ENCODE measurements at regions not wholly inside any gene's neighbourhood (a gene's known extent, or its start where the extent isn't known, plus 50 kb on each side); places are given as distances from the start of the nearest gene placed in this dataset.

DNA sequence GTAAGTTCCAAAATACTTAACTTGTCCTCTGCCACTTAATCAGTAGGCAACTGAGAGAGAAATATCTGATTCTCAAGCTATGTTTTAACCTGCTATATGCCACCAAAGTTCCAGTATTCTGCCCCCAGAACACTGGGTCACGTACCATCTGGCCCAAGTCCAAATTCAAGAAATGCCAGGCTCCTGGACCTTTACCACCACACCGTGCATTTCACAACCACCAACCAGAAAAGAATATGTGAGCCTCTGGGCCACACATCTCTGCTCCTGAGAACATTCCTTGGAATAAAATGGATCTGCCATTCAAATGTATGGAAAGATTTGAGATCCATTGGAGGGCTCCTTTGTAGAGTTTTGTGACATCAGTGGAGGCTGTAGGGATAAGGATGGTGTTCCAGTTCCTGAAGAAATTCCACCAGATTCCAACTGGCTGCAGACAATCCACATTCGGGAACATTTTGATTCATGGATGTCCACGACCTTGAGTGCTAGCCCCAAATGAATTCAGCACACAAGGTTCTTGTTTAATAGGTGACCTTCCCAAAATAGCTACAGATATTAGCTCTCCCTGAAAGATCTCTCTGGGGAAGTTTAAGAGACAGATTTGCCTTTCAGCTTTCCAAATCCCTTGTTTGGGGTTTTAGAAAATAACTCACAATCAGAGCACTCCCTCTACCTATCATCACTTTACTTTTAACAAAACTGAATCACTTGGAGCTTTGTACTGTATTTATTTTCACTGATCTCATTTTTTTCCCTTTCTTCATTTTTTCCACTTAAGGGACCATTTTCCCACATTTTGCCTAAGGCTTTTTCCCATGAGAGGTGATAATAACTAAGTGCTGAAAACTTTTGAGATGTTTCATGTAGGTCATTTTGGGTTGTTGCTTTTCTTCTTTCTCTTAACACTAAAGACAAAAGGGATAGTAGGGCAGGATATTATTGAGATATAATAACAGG, 128.4 kb upstream of the ZC3H11B start:
- no peak overlapping the region for H3K9ac ChIP-seq (ENCODE audit: insufficient read depth in 1 of 2, low read length in 2 of 2)
- no peaks in the 10 kb centered on the region for H3K27me3 ChIP-seq (ENCODE audit: control insufficient read depth in 3 of 3, insufficient read depth in 3 of 3, low read length in 2 of 3)
- no peaks in the 10 kb centered on the region for H3K36me3 ChIP-seq (ENCODE audit: control insufficient read depth in 4 of 4, insufficient read depth in 4 of 4, low read length in 4 of 4)
- 80 to 86% methylated on average over 4 of the region's 4 CpGs for WGBS, 2 donors
- peak overlapping the region in 1 of 2 donors; percentile 56 for H3K27ac ChIP-seq (ENCODE audit: low read depth in 1 of 2, low read length in 1 of 2)
- H3K4me1 ChIP-seq (ENCODE audit: control insufficient read depth in 5 of 5, insufficient read depth in 5 of 5, low read length in 5 of 5) = peaks cover 0 to 6% (median 0%) of the 10 kb centered on the region in 5 donors
- no peak overlapping the region for H3K4me3 ChIP-seq
- no peaks in the 10 kb centered on the region for H3K9me3 ChIP-seq (ENCODE audit: control insufficient read depth in 4 of 4, insufficient read depth in 3 of 4, low read length in 3 of 4)
- no peak for ATAC-seq (ENCODE audit: insufficient read depth, low FRiP score)
- TF ChIP-seq, protein P1, sequence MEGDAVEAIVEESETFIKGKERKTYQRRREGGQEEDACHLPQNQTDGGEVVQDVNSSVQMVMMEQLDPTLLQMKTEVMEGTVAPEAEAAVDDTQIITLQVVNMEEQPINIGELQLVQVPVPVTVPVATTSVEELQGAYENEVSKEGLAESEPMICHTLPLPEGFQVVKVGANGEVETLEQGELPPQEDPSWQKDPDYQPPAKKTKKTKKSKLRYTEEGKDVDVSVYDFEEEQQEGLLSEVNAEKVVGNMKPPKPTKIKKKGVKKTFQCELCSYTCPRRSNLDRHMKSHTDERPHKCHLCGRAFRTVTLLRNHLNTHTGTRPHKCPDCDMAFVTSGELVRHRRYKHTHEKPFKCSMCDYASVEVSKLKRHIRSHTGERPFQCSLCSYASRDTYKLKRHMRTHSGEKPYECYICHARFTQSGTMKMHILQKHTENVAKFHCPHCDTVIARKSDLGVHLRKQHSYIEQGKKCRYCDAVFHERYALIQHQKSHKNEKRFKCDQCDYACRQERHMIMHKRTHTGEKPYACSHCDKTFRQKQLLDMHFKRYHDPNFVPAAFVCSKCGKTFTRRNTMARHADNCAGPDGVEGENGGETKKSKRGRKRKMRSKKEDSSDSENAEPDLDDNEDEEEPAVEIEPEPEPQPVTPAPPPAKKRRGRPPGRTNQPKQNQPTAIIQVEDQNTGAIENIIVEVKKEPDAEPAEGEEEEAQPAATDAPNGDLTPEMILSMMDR (IDR thresholded peaks at IDR 0.05; ENCODE audit: control extremely low read depth, extremely low read depth) = no peak
- no peak for DNase-seq

DNA sequence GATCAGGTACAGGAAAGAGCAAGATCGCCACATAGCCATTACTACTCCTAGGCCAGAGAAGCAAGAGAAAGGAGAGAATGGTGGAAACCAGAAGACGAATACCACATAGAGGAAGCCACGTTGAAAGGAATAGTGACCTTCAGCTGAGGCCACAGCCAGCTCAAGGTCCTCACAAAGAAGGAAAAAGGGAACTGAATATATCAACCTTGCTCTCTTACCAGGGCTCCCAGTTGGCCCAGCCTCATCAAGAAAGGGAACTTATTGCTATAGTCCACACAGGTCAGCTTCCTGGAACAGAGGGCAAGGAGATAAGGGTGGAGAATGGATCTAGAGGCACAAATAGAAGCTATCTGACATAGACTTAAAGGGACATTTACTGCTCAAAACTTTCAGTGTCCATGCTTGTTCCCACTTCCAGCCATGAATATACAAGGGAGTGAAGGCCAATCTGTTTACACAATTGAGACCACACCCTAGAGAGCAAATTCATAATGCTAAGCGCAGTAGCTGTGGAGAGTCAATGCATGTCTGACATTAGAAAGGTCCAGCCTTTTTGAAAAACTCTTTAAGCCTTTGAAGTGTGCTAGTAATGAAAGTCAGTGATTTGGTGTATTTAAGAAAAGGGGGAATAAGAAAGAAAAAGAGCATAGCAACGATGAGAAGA, 120.7 kb upstream of the ZC3H11B start:
- TF ChIP-seq, protein P1 (IDR thresholded peaks at IDR 0.05; ENCODE audit: control extremely low read depth, extremely low read depth) = no peak
- ATAC-seq (ENCODE audit: insufficient read depth, low FRiP score) (no peak), DNase-seq (no peak)
- Histone ChIP-seq H3K36me3 (ENCODE audit: control insufficient read depth in 4 of 4, insufficient read depth in 4 of 4, low read length in 4 of 4) (no peaks in the 10 kb centered on the region), H3K9me3 (ENCODE audit: control insufficient read depth in 4 of 4, insufficient read depth in 3 of 4, low read length in 3 of 4) (peaks cover 0 to 1% (median 0%) of the 10 kb centered on the region in 4 donors), H3K27ac (ENCODE audit: low read depth in 1 of 2, low read length in 1 of 2) (peak overlapping the region in 1 of 2 donors; percentile 21), H3K27me3 (ENCODE audit: control insufficient read depth in 3 of 3, insufficient read depth in 3 of 3, low read length in 2 of 3) (no peaks in the 10 kb centered on the region), H3K9ac (ENCODE audit: insufficient read depth in 1 of 2, low read length in 2 of 2) (no peak overlapping the region), H3K4me3 (no peak overlapping the region), H3K4me1 (ENCODE audit: control insufficient read depth in 5 of 5, insufficient read depth in 5 of 5, low read length in 5 of 5) (peaks cover 0 to 7% (median 0%) of the 10 kb centered on the region in 5 donors)
- 61 to 65% methylated on average over 5 of the region's 5 CpGs for WGBS, 2 donors

DNA sequence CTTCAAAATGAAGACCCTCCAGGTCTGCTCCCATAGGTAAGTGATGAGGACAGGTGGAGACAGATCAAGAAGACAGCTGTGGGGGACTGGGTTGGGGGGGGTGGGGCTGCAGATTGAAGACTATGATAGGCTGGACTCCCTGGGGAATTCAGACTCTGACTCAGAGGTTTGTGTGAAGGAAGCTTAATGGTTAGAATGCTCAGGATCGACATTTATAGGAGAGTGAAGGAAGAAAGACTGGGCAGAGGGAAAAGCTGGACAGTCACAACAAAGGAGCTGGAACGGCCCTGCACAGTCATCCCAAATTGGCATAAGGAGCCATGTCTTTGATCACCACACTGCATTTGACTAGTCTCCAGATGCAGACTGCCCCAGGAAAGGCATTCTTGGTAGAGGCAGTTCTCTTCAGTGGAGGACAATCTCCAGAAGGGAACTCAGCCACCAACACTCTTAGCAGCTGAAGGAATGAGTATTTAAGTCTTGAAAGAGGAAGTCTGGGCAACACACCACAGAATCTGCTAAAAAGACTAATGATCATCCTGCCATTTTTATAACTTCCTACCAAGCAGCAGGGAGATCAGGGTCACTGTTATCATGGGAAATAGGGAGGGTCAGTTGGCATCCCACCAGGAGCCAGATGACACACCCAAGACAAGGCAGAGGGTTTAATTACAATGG, 120.0 kb upstream of the ZC3H11B start:
- WGBS, 2 donors = 80 to 91% methylated on average over 2 of the region's 2 CpGs
- TF ChIP-seq, protein P1 (IDR thresholded peaks at IDR 0.05; ENCODE audit: control extremely low read depth, extremely low read depth) = no peak

More for the DNA sequence above, 120.0 kb upstream of the ZC3H11B start:
- DNase-seq (no peak), ATAC-seq (ENCODE audit: insufficient read depth, low FRiP score) (no peak)
- Histone ChIP-seq H3K9me3 (ENCODE audit: control insufficient read depth in 4 of 4, insufficient read depth in 3 of 4, low read length in 3 of 4) (peaks cover 0 to 1% (median 0%) of the 10 kb centered on the region in 4 donors), H3K27ac (ENCODE audit: low read depth in 1 of 2, low read length in 1 of 2) (no peak overlapping the region), H3K4me3 (no peak overlapping the region), H3K36me3 (ENCODE audit: control insufficient read depth in 4 of 4, insufficient read depth in 4 of 4, low read length in 4 of 4) (no peaks in the 10 kb centered on the region), H3K4me1 (ENCODE audit: control insufficient read depth in 5 of 5, insufficient read depth in 5 of 5, low read length in 5 of 5) (peaks cover 0 to 7% (median 0%) of the 10 kb centered on the region in 5 donors), H3K9ac (ENCODE audit: insufficient read depth in 1 of 2, low read length in 2 of 2) (no peak overlapping the region), H3K27me3 (ENCODE audit: control insufficient read depth in 3 of 3, insufficient read depth in 3 of 3, low read length in 2 of 3) (no peaks in the 10 kb centered on the region)
